ENCODE measurements at regions not wholly inside any gene's neighbourhood (a gene's known extent, or its start where the extent isn't known, plus 50 kb on each side); places are given as distances from the start of the nearest gene placed in this dataset.

- no peak overlapping the region for H3K27ac ChIP-seq (ENCODE audit: low read depth, low read length, poor library complexity, severe bottlenecking)
- POLR2A ChIA-PET: no interaction called here
- intact Hi-C loops (cut with micrococcal nuclease; ENCODE audit: unreplicated experiment): no loop called here
Measured at GRCh38 chr3:139732729-139733128, 55.0 kb upstream of the NMNAT3 start.

GRCh38 chr3:139729300-139729699 lies 51.5 kb upstream of the NMNAT3 start:
- ChIA-PET CTCF (ENCODE audit: unreplicated experiment) (no interaction called here), POLR2A (interaction anchor here (0.9 kb wide), 1 partner anchor 10 kb away, joined by 3 read pairs; no protein-coding TSS in a partner anchor)
- H3K4me1 ChIP-seq (ENCODE audit: insufficient read depth, low read length, poor library complexity, severe bottlenecking): no peaks in the 10 kb centered on the region
- H3K79me2 ChIP-seq (ENCODE audit: insufficient read depth, low read depth, low read length): no peaks in the 10 kb centered on the region
- no peaks in the 10 kb centered on the region for H3K9me3 ChIP-seq (ENCODE audit: low read length)
- H4K20me1 ChIP-seq (ENCODE audit: insufficient read depth, low read length): no peaks in the 10 kb centered on the region
- no TSS peak for BruUV-seq (replicated peaks)
- H3K4me2 ChIP-seq (ENCODE audit: low read length): no peak overlapping the region
- H2AFZ ChIP-seq (ENCODE audit: low read length): no peak overlapping the region
- H3K36me3 ChIP-seq (ENCODE audit: insufficient read depth, low read length): no peaks in the 10 kb centered on the region
- TF ChIP-seq CTCF (conservative IDR thresholded peaks at IDR 0.05; ENCODE audit: low read length) (no peak), EZH2phosphoT487 (IDR thresholded peaks at IDR 0.05; ENCODE audit: borderline replicate concordance, low read depth, low read length) (no peak)
- no peak overlapping the region for H3K4me3 ChIP-seq (ENCODE audit: low read depth, low read length, poor library complexity, severe bottlenecking)
- intact Hi-C loops (cut with micrococcal nuclease; ENCODE audit: unreplicated experiment): no loop called here
- DNase-seq (ENCODE audit: low spot score): no peak
- no peak overlapping the region for H3K27ac ChIP-seq (ENCODE audit: low read depth, low read length, poor library complexity, severe bottlenecking)
- no peaks in the 10 kb centered on the region for H3K9me2 ChIP-seq (ENCODE audit: insufficient read depth, low read length)

More at GRCh38 chr3:139732729-139733128, 55.0 kb upstream of the NMNAT3 start:
- Histone ChIP-seq H3K9me3 (ENCODE audit: low read length) (no peaks in the 10 kb centered on the region), H3K36me3 (ENCODE audit: insufficient read depth, low read length) (no peaks in the 10 kb centered on the region), H4K20me1 (ENCODE audit: insufficient read depth, low read length) (no peaks in the 10 kb centered on the region), H2AFZ (ENCODE audit: low read length) (no peak overlapping the region), H3K4me1 (ENCODE audit: insufficient read depth, low read length, poor library complexity, severe bottlenecking) (no peaks in the 10 kb centered on the region), H3K79me2 (ENCODE audit: insufficient read depth, low read depth, low read length) (no peaks in the 10 kb centered on the region), H3K4me2 (ENCODE audit: low read length) (no peak overlapping the region), H3K9me2 (ENCODE audit: insufficient read depth, low read length) (no peaks in the 10 kb centered on the region), H3K4me3 (ENCODE audit: low read depth, low read length, poor library complexity, severe bottlenecking) (no peak overlapping the region)
- TF ChIP-seq CTCF (conservative IDR thresholded peaks at IDR 0.05; ENCODE audit: low read length) (no peak), EZH2phosphoT487 (IDR thresholded peaks at IDR 0.05; ENCODE audit: borderline replicate concordance, low read depth, low read length) (no peak)
- CTCF ChIA-PET (ENCODE audit: unreplicated experiment): no interaction called here
- DNase-seq (ENCODE audit: low spot score): no peak
- BruUV-seq (replicated peaks): no TSS peak

- Histone ChIP-seq H3K9me3 (ENCODE audit: low read length) (no peaks in the 10 kb centered on the region), H3K27ac (ENCODE audit: low read depth, low read length, poor library complexity, severe bottlenecking) (no peak overlapping the region), H3K79me2 (ENCODE audit: insufficient read depth, low read depth, low read length) (no peaks in the 10 kb centered on the region), H3K4me1 (ENCODE audit: insufficient read depth, low read length, poor library complexity, severe bottlenecking) (no peaks in the 10 kb centered on the region), H3K36me3 (ENCODE audit: insufficient read depth, low read length) (no peaks in the 10 kb centered on the region), H3K4me2 (ENCODE audit: low read length) (no peak overlapping the region), H2AFZ (ENCODE audit: low read length) (no peak overlapping the region), H3K4me3 (ENCODE audit: low read depth, low read length, poor library complexity, severe bottlenecking) (no peak overlapping the region), H3K9me2 (ENCODE audit: insufficient read depth, low read length) (no peaks in the 10 kb centered on the region), H4K20me1 (ENCODE audit: insufficient read depth, low read length) (no peaks in the 10 kb centered on the region)
- DNase-seq (ENCODE audit: low spot score): no peak
- ChIA-PET POLR2A (no interaction called here), CTCF (ENCODE audit: unreplicated experiment) (no interaction called here)
- intact Hi-C loops (cut with micrococcal nuclease; ENCODE audit: unreplicated experiment): no loop called here
- TF ChIP-seq EZH2phosphoT487 (IDR thresholded peaks at IDR 0.05; ENCODE audit: borderline replicate concordance, low read depth, low read length) (no peak), CTCF (conservative IDR thresholded peaks at IDR 0.05; ENCODE audit: low read length) (no peak)
- no TSS peak for BruUV-seq (replicated peaks)
Measured at GRCh38 chr3:139728414-139728813, 50.6 kb upstream of the NMNAT3 start.
